Pancreas (tissue), 10 donors: ENCODE measurements at regions not wholly inside any gene's neighbourhood (a gene's known extent, or its start where the extent isn't known, plus 50 kb on each side); places are given as distances from the start of the nearest gene placed in this dataset.

Source experiments
- ATAC-seq, 4 donors: fragments of 200-7000 bp; cut with Tn5 transposase; one replicate each; pipeline versions ENCODE4 v1.8.0 to v1.9.1; 2020; ENCODE audit warnings: mild to moderate bottlenecking in 4 of 4, moderate library complexity in 4 of 4
- DNase-seq, 6 donors: peaks; one replicate each; pipeline ENCODE4 v3.0.0-alpha.2; 2020
- FAIRE-seq: peaks from 2 replicates; lab custom pipeline; 2012; peaks lifted over from hg19 to GRCh38; lab: Jason Lieb, UNC
- H3K27ac ChIP-seq, 4 donors: fragments of 200-600 bp; sonication (generic); 1 replicate in 3 of 4; 2 replicates in 1 of 4; pipeline versions ENCODE4 v1.5.0 to v1.8.0; 2020
- H3K27me3 ChIP-seq, 4 donors: fragments of 200-600 bp; one replicate each; pipeline ENCODE4 v1.8.0; 2021
- H3K36me3 ChIP-seq, 3 donors: fragments of 200-600 bp; sonication (generic) in 1 of 3; one replicate each; pipeline versions ENCODE4 v1.5.0 to v1.8.0; 2020 to 2021
- H3K4me1 ChIP-seq, 3 donors: fragments of 200-600 bp; one replicate each; pipeline ENCODE4 v1.8.0; 2021
- H3K4me3 ChIP-seq, 4 donors: fragments of 200-600 bp; sonication (generic) in 2 of 4; one replicate each; pipeline versions ENCODE4 v1.5.0 to v1.8.0; 2020 to 2021
- H3K9me3 ChIP-seq, 4 donors: fragments of 200-600 bp; one replicate each; pipeline ENCODE4 v1.8.0; 2021
- WGBS, 2 donors: extraction: QIAGEN DNeasy Blood & Tissue Kit; methylation state at CpG; one replicate each; pipeline ENCODE4 v1.1.7; 2013; 5-methylcytosine and 5-hydroxymethylcytosine counted together
- intact Hi-C, 3 donors: fragments of 100-400 bp; cut with DNase I; formaldehyde crosslinking; loops; one replicate each; pipeline versions ENCODE4 v1.11.1 to v1.14.2; 2022
- TF ChIP-seq, protein P1 (sequence below), 4 donors: fragments of 200-600 bp; sonication (generic) in 3 of 4; IDR thresholded peaks; one replicate each; pipeline versions ENCODE4 v1.5.0 to v1.8.0; 2021; ENCODE audit warnings: antibody characterized with exemption in 4 of 4
- donor health status: healthy with polysubstance abuse.
- donor health status: DM: no; HTN: no; CAD: no; lungs with moderate emphysema.
- donor health status: DM: no; HTN: no; CAD: no.
- donor health status: control.
- donor health status: control.
- donor health status: Bipolar disorder and iron deficiency.
- donor health status: DM: yes; HTN: yes; CAD: no.
- donor health status: DM: no; HTN: no; CAD: no.
- donor health status: DM: no; HTN: no; CAD: no.
- donor health status: DM: yes; HTN: yes; CAD: no.

DNA sequence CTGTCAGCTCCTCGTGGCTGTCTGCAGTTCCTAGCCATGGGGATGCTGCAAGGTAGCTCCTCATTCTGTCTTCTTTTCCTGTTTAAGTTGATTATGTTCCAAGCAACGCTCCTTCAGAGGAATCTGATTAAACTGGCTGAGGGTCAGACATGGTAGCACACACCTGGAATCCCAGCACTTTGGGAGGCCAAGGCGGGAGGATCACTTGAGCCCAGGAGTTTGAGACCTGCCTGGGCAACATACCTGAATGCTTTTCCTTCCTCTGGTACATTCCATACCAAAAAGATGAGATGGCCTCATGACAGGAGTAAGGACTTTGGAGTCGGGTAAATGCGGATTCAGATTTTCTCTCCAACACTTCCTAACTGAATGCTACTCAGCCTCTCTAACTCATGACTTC is 246.8 kb upstream of the JARID2 start:
- Histone ChIP-seq H3K4me1 (no peaks in the 10 kb centered on the region), H3K9me3 (no peaks in the 10 kb centered on the region), H3K27ac (no peak overlapping the region), H3K27me3 (no peaks in the 10 kb centered on the region), H3K4me3 (no peak overlapping the region), H3K36me3 (no peaks in the 10 kb centered on the region)
- ATAC-seq (no peak), FAIRE-seq (no peak), DNase-seq (no peak)
- intact Hi-C loops: no loop called here
- 75 to 84% methylated on average over 5 of the region's 5 CpGs for WGBS, 2 donors
- TF ChIP-seq, protein P1, sequence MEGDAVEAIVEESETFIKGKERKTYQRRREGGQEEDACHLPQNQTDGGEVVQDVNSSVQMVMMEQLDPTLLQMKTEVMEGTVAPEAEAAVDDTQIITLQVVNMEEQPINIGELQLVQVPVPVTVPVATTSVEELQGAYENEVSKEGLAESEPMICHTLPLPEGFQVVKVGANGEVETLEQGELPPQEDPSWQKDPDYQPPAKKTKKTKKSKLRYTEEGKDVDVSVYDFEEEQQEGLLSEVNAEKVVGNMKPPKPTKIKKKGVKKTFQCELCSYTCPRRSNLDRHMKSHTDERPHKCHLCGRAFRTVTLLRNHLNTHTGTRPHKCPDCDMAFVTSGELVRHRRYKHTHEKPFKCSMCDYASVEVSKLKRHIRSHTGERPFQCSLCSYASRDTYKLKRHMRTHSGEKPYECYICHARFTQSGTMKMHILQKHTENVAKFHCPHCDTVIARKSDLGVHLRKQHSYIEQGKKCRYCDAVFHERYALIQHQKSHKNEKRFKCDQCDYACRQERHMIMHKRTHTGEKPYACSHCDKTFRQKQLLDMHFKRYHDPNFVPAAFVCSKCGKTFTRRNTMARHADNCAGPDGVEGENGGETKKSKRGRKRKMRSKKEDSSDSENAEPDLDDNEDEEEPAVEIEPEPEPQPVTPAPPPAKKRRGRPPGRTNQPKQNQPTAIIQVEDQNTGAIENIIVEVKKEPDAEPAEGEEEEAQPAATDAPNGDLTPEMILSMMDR (IDR thresholded peaks at IDR 0.05): no peak

DNA sequence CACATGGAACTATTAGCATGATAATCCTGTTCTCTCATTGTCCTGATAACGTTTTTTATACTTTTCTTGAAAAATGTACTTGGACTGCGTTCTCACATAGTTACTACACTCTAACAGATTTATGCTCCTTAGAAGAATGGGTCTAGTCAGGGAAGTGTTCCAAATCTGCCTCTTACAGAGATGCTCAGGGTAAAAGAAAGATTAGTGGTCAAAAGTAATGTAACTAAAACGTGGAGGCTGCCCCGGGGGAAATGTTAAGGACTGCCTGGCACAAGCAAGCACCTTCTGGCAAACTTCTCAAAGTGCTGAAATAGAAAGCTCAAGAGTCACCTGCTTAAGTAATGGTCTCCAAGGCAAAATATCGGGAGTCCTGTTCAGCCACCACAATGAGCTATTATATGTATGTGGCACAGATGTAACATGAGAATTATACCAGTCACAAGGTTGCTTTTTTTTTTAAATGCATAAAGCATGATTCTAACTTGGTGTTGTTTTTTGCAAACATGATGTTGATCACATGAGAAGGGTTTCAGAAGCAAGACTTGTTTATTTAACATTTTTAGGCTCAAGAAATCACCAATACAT is 244.5 kb upstream of the JARID2 start:
- Histone ChIP-seq H3K4me1 (no peaks in the 10 kb centered on the region), H3K4me3 (no peak overlapping the region), H3K27me3 (no peaks in the 10 kb centered on the region), H3K9me3 (no peaks in the 10 kb centered on the region), H3K27ac (no peak overlapping the region), H3K36me3 (no peaks in the 10 kb centered on the region)
- TF ChIP-seq, protein P1 (IDR thresholded peaks at IDR 0.05): no peak
- FAIRE-seq (no peak), DNase-seq (no peak), ATAC-seq (no peak)
- intact Hi-C loops: no loop called here
- WGBS, 2 donors: 58 to 60% methylated on average over 5 of the region's 5 CpGs

DNA sequence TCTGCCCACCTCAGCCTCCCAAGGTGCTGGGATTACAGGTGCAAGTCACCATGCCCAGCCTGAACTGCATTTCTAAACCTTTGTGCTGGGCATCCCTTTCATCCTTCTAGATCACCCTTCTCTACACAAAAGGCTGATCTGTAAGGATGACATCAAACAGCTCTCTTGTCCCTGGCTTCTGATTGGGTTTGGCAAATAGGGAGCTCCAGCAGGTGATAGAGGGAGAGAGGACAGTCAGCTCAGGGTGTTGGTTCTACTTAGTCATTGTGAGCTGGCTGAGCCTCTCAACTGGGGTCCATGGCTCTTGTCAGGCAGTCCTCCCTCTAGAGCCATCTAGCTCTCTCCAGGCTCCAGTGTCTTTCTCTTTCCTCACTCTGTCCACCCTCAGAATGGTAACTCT is 237.6 kb upstream of the JARID2 start:
- Histone ChIP-seq H3K27me3 (no peaks in the 10 kb centered on the region), H3K4me3 (no peak overlapping the region), H3K4me1 (no peaks in the 10 kb centered on the region), H3K9me3 (no peaks in the 10 kb centered on the region), H3K27ac (no peak overlapping the region), H3K36me3 (no peaks in the 10 kb centered on the region)
- DNase-seq (no peak), FAIRE-seq (no peak), ATAC-seq (no peak)
- TF ChIP-seq, protein P1 (IDR thresholded peaks at IDR 0.05): no peak
- intact Hi-C loops: no loop called here

DNA sequence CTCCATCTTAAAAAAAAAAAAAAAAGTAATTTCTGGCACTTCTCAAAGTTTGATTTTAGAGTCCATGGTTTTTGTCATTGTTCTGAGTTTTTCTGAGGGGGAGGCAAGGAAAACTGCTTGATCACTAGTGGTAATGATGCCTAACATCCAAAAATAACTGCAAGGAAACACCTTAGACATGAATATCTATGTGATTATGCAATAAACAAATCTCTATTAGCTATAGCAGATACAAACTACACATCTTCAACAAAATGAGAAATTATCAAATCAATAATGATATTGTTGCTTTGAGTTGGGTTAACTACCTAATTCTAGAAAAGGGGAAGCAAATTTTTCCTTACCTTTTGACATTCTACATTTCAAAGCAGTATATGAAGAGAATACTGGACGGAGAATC is 230.9 kb upstream of the JARID2 start:
- no peak for FAIRE-seq
- WGBS, 2 donors: 69 to 87% methylated on average over 1 of the region's 1 CpG
- H3K27me3 ChIP-seq: no peaks in the 10 kb centered on the region
- TF ChIP-seq, protein P1 (IDR thresholded peaks at IDR 0.05): no peak
- H3K4me3 ChIP-seq: no peak overlapping the region
- no peaks in the 10 kb centered on the region for H3K4me1 ChIP-seq
- intact Hi-C loops: no loop called here
- no peaks in the 10 kb centered on the region for H3K36me3 ChIP-seq
- no peaks in the 10 kb centered on the region for H3K9me3 ChIP-seq
- ATAC-seq: no peak
- H3K27ac ChIP-seq: no peak overlapping the region
- no peak for DNase-seq

DNA sequence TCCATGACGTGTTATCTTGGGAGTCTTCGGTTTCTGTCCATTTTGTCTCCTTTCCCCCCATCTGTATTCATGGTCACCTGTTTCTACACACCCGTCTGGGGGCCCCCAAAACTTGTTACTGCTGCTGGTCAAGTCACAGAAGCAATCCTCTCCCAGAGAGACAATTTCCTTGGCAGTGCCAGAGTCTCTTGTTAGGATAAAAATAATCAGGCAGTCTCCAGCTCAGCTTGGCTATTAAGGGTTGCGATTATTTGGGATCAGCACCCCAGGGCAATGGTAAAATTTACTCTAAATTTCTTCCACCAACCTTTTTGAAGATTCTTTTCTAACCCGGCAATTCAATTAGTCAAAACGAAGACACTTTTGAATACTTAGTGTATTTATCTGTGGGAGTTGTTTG is 229.1 kb upstream of the JARID2 start:
- 54 to 57% methylated on average over 6 of the region's 6 CpGs for WGBS, 2 donors
- TF ChIP-seq, protein P1 (IDR thresholded peaks at IDR 0.05): no peak
- Histone ChIP-seq H3K36me3 (no peaks in the 10 kb centered on the region), H3K4me3 (no peak overlapping the region), H3K4me1 (no peaks in the 10 kb centered on the region), H3K27me3 (no peaks in the 10 kb centered on the region), H3K9me3 (no peaks in the 10 kb centered on the region), H3K27ac (no peak overlapping the region)
- no peak for DNase-seq
- no peak for FAIRE-seq
- ATAC-seq: no peak
- intact Hi-C loops: no loop called here
